ENCODE measurements at regions not wholly inside any gene's neighbourhood (a gene's known extent, or its start where the extent isn't known, plus 50 kb on each side); places are given as distances from the start of the nearest gene placed in this dataset.

GRCh38 chr4:34170946-34171345, 2073.4 kb downstream of the ARAP2 start:
- Histone ChIP-seq H3K4me3 (no peak overlapping the region), H3K4me2 (no peak overlapping the region), H3K79me2 (ENCODE audit: low read depth) (no peaks in the 10 kb centered on the region), H2AFZ (replicated peaks) (no peak overlapping the region), H3K27ac (no peak overlapping the region), H3K4me1 (no peaks in the 10 kb centered on the region), H4K20me1 (ENCODE audit: low read depth) (no peaks in the 10 kb centered on the region), H3K9me3 (ENCODE audit: low read depth) (no peaks in the 10 kb centered on the region), H3K9ac (no peak overlapping the region), H3K27me3 (no peaks in the 10 kb centered on the region), H3K36me3 (no peaks in the 10 kb centered on the region), H3F3A (ENCODE audit: low read depth) (no peaks in the 10 kb centered on the region)
- no peaks in the 10 kb centered on the region for H3K9me3 Mint-ChIP-seq
- no peak for DNase-seq (ENCODE audit: low spot score)
- no peak overlapping the region for H3K4me3 Mint-ChIP-seq
- no peak for TF ChIP-seq CTCF (IDR thresholded peaks at IDR 0.05)
- no peak for TF ChIP-seq EZH2 (IDR thresholded peaks at IDR 0.05)
- TF ChIP-seq EZH2phosphoT487 (IDR thresholded peaks at IDR 0.05): no peak
- H3K27ac Mint-ChIP-seq: no peak overlapping the region
- no peaks in the 10 kb centered on the region for H3K4me1 Mint-ChIP-seq
- no peaks in the 10 kb centered on the region for H3K27me3 Mint-ChIP-seq (ENCODE audit: insufficient read depth, low read depth)
- H3K36me3 Mint-ChIP-seq: no peaks in the 10 kb centered on the region

DNA sequence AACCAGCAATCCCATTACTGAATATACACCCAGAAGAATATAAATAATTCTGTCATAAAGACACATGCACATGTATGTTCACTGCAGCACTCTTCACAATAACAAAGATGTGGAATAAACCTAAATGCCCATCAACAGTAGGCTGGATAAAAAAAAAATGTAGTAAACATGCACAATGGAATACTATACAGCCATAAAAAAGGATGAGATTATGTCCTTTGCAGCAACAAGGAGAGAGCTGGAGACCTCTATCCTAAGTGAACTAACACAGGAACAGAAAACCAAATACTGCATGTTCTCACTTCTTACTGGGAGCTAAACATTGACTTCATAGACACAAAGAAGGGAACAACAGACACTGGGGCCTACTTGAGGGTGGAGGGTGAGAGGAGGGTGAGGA, 2067.7 kb downstream of the ARAP2 start:
- Mint-ChIP-seq H3K9me3 (no peaks in the 10 kb centered on the region), H3K4me1 (no peaks in the 10 kb centered on the region), H3K4me3 (no peak overlapping the region), H3K36me3 (no peaks in the 10 kb centered on the region), H3K27me3 (ENCODE audit: insufficient read depth, low read depth) (peaks cover 2% of the 10 kb centered on the region), H3K27ac (no peak overlapping the region)
- Histone ChIP-seq H4K20me1 (ENCODE audit: low read depth) (no peaks in the 10 kb centered on the region), H3F3A (ENCODE audit: low read depth) (no peaks in the 10 kb centered on the region), H3K36me3 (no peaks in the 10 kb centered on the region), H2AFZ (replicated peaks) (no peak overlapping the region), H3K4me2 (no peak overlapping the region), H3K27me3 (no peaks in the 10 kb centered on the region), H3K4me3 (no peak overlapping the region), H3K79me2 (ENCODE audit: low read depth) (no peaks in the 10 kb centered on the region), H3K9ac (no peak overlapping the region), H3K4me1 (no peaks in the 10 kb centered on the region), H3K27ac (no peak overlapping the region), H3K9me3 (ENCODE audit: low read depth) (no peaks in the 10 kb centered on the region)
- no peak for DNase-seq (ENCODE audit: low spot score)
- TF ChIP-seq EZH2phosphoT487 (IDR thresholded peaks at IDR 0.05) (no peak), CTCF (IDR thresholded peaks at IDR 0.05) (no peak), EZH2 (IDR thresholded peaks at IDR 0.05) (no peak)

DNA sequence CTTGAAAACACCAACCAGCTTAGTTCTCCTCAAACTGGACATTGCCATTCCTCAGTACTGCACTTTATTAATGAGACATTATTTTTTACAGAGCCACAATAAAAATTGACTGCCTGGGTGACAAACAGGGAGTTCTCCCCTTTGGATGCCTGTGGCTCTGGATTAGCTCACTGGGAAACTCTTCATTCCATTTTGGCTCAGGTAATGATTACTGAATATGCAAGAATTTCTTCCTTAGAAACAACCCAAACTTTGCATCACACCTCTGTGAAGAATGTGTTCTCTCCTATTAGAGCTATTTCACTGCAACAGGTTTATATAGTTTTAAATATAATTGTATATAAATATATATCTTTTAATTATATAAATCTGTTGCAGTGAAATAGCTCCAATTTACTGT, 2065.8 kb downstream of the ARAP2 start:
- H3K27me3 ChIP-seq: no peaks in the 10 kb centered on the region
- H3K79me2 ChIP-seq (ENCODE audit: low read depth): no peaks in the 10 kb centered on the region
- H2AFZ ChIP-seq (replicated peaks): no peak overlapping the region
- no peak overlapping the region for H3K4me3 ChIP-seq
- Mint-ChIP-seq H3K4me1 (no peaks in the 10 kb centered on the region), H3K9me3 (no peaks in the 10 kb centered on the region), H3K27ac (no peak overlapping the region), H3K27me3 (ENCODE audit: insufficient read depth, low read depth) (peaks cover 2% of the 10 kb centered on the region), H3K36me3 (no peaks in the 10 kb centered on the region), H3K4me3 (no peak overlapping the region)
- no peak overlapping the region for H3K9ac ChIP-seq
- no peak overlapping the region for H3K27ac ChIP-seq
- TF ChIP-seq EZH2 (IDR thresholded peaks at IDR 0.05) (no peak), EZH2phosphoT487 (IDR thresholded peaks at IDR 0.05) (no peak), CTCF (IDR thresholded peaks at IDR 0.05) (no peak)
- H3K4me1 ChIP-seq: no peaks in the 10 kb centered on the region
- DNase-seq (ENCODE audit: low spot score): no peak
- H3K36me3 ChIP-seq: no peaks in the 10 kb centered on the region
- no peaks in the 10 kb centered on the region for H4K20me1 ChIP-seq (ENCODE audit: low read depth)
- H3K9me3 ChIP-seq (ENCODE audit: low read depth): no peaks in the 10 kb centered on the region
- no peaks in the 10 kb centered on the region for H3F3A ChIP-seq (ENCODE audit: low read depth)
- no peak overlapping the region for H3K4me2 ChIP-seq

Measured in neural progenitor cell (in vitro differentiated cells).